ENCODE measurements at regions not wholly inside any gene's neighbourhood (a gene's known extent, or its start where the extent isn't known, plus 50 kb on each side); places are given as distances from the start of the nearest gene placed in this dataset.
A peak's percentile ranks its signal among the peaks of the same experiment; 100 is the strongest.

DNA sequence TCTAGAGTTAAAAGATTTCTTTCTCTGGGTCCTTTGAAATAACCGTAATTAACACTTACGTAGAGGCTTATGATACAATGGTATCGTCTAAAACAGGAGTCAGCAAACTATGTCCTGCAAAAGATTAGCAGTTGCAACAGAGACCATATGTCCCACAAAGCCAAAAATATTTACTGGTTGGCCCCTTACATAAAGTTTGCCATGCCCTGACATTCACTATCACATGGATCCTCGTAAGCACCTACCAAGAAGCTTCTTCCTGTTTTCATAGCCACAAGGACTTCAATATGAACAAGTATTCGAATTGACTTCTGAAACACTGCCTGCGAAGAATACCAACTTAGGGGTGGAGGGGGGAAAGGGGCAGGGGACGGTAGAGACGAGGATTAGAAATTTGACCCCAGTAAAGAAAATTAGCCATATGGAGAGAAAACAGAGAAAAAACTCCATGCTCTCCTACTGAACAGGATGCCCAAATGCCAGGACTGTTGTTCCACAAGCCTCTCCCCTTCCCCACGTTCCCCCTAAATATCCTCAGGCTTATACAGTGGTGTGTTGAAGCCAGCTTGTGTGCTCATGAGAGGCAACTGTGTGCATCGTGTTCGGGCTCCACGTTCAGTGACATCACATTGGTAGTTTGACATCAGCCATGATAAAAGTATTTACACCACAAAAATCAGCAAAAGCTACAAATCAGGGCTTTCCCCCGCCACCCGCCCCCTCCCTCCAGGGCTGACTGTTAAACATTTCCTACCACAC is 144.1 kb upstream of the HES1 start:
- intact Hi-C loops (cut with DNase I): no loop called here

DNA sequence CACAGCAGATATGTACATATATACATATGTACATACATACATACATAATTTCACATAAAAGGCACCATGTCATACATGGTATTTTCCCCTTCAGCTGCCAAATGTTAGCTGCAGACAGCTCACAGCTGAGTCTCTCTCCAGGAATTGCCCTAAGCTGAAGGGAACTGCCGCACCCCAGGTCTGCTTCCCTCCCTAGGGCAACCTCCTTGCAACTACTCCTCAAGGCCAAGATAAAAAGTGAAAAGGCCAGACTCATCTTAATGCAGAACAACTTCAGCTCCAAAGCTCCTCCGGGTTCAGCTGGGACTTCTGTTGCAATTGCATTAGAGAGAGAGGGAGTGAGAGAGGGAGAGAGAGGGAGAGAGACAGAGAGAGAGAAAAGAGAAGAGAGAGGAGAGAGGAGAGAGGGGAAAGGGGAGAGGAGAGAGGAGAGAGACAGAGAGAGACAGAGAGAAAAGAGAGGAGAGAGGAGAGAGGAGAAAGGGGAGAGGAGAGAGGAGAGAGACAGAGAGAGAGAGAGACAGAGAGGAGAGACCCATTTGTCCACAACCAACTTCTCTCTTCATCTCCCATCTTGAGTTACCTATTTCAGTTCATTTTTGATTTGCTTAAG is 143.4 kb upstream of the HES1 start:
- intact Hi-C loops (cut with DNase I): no loop called here
- DNase-seq (ENCODE audit: low spot score): no peak

More for the DNA sequence above, 144.1 kb upstream of the HES1 start:
- no peak for DNase-seq (ENCODE audit: low spot score)

DNA sequence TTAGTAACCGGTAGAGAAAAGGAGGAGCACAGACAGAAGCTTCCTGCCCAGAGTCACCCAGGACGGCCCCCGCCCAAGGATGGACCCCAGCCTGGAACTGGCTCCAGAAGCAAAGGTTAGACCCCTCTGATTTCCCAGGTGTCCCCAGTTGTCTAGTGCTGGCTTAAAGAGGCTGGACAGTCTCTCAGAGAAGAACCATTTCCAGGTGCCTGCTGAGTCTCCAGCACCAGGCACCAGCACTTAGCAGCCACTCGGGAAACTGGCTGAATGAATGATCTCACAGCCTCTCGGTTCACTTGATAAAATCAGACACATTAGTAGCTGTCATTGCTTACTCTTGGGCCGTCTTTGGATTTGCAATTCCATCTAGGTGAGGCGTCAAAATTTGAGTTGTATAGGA is 139.7 kb upstream of the HES1 start:
- intact Hi-C loops (cut with DNase I): loop anchor here (2.0 kb wide), 1 partner anchor 13 kb away; no protein-coding TSS in a partner anchor
- no peak for DNase-seq (ENCODE audit: low spot score)

DNA sequence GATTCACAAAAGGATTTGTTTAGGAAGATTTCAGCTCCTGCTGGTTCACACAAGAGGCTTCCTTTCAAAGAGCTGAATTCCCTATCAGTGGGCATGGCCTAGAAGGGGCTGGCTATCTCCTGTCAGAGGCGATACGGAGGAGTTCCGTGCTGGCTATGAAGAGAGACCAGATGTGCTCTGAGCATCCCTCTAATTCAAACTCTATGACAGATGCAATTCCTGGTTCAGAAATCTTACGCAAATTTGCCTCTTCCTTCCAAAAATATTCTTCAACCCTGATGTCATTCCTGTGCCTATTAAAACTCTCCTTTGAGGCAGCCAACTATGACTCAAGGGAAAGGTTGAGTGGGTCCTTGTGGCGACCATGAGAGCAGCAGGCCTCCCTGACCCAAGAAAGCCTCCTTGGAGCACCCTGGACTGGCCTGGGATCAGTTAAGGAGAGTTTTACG is 139.3 kb upstream of the HES1 start:
- intact Hi-C loops (cut with DNase I): loop anchor here (2.0 kb wide), 1 partner anchor 14 kb away; no protein-coding TSS in a partner anchor
- DNase-seq (ENCODE audit: low spot score): no peak

DNA sequence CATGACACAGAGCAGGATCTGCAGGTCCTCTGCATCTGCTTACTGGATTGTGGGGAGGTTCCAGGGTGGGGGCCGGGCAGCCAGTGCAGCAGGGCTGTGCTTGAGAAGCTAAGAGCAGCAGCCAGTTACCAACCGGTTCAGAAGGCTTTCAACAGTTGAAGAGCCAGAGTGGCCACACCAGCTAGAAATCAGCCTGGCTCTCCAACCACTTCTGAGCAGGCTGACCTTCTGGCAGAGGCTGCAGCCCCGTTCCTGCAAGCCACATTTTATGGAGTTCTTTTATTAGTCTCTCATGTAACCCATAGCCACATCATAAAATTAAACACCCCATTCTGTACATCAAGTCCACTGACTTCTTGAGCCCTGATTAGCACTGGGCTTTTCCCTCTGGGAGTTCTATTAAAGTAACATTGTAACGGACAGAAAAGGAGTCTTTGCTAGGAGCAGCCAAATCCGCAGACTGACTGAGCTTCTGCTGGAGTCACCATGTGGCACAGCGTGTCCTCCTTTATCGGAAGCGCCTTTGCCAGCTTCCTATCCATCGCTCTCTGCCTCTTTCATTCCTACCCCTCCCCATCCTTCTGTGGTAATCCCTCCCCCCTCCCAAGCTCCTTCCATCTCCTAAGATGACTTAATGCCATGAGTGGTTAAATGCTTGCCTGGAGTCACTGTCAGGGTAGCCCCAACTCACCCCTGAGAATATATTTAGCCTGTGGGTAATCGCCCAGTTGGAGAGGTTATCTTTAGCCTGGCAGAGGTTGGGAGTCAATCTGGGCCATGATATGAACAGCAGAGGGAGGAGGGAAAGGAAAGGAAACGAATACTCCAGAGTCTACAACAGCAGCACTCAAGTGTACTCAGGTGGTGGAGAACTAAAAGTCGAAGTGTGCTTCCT is 138.5 kb upstream of the HES1 start:
- no peak for DNase-seq (ENCODE audit: low spot score)
- intact Hi-C loops (cut with DNase I): loop anchor here (2.0 kb wide), 1 partner anchor 15 kb away; no protein-coding TSS in a partner anchor

DNA sequence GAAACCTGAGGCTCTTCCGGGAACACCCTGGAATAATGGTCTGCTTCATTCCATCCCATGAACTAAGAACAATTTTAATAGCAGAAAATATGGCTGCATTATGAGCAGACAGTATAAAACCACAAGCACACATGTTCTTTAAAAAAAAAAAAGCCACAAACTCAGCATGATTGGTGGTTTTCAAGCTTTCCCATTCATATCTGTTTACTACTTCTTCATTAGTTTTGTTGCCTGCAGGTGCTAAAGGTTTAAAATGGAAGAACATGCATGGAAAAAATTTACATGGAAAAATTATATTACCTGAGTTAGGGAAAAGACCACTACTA is 137.9 kb upstream of the HES1 start:
- DNase-seq (ENCODE audit: low spot score): no peak
- intact Hi-C loops (cut with DNase I): no loop called here

DNA sequence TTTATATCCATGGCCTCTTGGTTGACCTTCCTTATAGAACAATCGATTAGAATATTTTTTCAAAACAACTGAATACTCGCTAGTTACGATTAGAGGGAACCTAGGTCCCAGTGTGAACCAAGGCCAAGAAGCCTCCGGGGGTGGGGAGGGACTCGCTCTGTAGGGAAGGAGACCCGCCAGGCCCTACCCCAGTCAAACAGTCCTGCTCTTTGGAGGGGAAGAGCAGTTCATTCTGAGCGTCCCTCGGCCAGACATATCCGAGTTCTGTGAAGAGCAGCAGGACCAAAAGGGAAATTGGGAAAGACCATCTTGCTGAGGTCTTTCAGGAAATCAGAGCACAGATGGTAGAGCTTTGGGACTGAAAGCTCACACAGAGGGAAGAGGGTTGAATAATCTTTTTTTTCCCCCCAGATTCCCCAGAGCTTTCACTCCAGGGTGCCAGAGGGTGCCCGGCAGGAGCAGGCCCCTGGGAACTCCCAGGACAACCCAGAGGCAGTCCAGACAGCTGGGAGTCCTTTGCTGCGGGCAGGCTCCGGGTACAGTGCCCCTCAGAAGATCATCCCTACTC is 137.2 kb upstream of the HES1 start:
- DNase-seq (ENCODE audit: low spot score): no peak
- intact Hi-C loops (cut with DNase I): no loop called here

DNA sequence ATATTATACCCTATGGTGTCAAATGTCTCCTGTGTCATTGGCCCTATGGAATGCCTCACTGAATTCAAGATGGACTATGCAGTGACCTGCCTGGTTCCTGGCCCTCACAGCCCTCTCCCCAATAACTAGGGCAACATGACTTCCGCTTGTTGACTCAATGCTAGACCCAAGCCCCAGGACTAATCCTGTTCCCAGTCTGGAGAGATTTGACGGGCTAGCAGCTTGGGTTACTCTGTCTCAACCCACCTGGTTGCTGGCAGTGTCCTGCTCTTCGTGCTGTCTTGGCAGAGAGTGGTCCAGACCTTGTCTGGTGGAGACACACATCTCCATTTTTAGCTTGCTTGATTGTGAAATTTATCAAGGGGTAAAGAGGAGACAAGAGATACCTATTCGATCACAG is 135.8 kb upstream of the HES1 start:
- DNase-seq (ENCODE audit: low spot score): no peak
- intact Hi-C loops (cut with DNase I): loop anchor here (5.0 kb wide), 3 partner anchors 138 to 317 kb away; no protein-coding TSS in a partner anchor

DNA sequence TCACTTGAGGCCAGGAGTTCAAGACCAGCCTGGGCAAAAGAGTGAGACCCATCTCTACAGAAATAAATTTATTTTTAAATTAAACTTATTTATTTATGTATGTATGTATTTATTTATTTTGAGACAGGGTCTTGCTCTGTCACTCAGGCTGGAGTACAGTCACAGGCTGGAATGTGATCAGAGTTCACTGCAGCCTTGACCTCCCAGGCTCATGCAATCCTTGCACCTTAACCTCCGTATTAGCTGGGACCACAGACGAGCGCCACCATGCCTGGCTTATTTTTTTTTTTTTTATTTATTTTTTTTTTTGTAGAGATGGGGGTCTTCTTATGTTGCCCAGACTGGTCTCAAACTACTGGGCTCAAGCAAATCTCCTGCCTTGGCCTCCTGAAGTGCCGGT is 135.2 kb upstream of the HES1 start:
- intact Hi-C loops (cut with DNase I): loop anchor here (5.0 kb wide), 3 partner anchors 138 to 317 kb away; no protein-coding TSS in a partner anchor
- DNase-seq (ENCODE audit: low spot score): no peak

DNA sequence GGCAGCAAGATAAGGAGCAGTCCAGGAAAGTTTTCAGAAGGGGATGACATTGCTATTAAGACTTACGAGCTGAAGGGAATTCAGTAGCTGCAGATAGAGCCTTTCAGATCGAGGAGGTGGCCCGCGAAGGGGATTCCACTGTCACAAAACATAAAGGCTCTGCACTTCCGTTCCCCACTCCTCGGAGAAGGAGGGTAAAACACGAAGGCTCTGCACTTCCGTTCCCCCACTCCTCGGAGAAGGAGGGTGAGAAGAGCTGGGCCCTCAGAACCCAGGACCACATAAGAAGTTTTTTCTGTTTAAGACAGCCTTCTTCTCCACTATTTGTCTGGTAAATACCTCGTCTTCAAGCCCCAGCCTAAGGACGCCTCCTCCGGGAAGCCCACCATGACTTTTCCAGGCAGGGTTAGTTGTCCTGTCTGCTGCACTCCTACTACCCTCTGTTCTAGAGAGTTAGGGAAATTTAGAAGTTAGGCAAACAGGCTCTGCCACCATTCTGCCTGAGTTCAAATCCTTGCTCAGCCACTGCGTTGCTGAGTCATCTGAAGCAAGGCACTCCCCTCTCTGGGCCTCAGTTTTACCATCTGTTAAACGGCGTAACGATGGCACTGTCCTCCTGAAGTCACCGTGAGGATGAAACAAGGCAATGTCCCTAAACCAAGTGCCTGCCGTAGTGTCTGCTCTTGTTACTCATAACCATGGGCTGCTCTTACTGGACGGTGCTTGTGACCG is 134.1 kb upstream of the HES1 start:
- DNase-seq (ENCODE audit: low spot score): no peak
- intact Hi-C loops (cut with DNase I): loop anchor here (5.0 kb wide), 3 partner anchors 140 to 315 kb away; no protein-coding TSS in a partner anchor

DNA sequence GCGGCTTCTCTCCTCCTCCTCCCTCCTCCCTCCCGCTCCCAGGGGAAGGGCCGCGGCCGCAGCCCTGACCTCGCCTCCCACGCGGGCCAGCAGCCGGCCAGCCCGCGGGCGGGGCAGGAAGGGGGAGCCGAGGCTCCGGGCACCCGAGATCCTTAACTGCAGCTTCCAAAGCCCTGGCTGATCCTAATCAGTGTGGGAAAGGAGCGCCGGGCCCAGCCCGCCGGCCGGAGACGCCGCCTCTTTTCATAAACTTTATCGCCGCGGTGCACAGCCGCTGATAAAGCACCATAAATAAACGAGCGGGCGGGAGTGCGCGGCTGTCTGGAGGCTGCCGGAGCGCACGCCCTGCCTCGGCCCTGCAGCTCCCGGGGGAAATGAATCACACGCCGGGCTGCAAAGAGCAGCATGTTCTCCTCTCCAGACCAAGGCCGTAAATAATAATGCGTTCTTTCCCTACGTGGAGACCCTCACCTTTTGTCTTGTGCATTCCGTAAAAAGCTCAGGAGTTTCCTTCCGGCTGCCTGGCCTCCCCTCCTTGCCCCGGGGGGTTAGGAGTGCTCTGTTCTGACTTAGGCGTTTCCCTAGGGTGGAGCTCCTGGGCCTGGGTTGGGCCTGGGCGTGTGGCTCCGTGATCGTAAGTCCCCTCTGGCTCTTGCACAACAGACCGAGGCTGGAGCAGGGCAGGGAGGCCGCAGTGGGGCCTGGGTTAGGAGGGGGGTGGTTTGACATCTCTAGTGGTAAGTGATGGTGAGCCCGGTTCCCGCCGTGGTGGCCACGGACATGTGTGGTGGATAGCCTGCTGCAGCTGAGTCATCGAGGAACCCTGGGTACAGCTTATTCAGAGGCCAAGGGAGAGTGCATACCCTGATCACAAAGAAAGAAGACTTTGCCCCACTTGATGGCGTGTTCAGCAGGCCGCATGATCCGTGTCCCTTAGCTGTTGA is 132.6 kb upstream of the HES1 start:
- peak; percentile 94 for DNase-seq (ENCODE audit: low spot score)
- intact Hi-C loops (cut with DNase I): loop anchor here (1.0 to 5.0 kb wide), 6 partner anchors 68 to 314 kb away; no protein-coding TSS in a partner anchor

DNA sequence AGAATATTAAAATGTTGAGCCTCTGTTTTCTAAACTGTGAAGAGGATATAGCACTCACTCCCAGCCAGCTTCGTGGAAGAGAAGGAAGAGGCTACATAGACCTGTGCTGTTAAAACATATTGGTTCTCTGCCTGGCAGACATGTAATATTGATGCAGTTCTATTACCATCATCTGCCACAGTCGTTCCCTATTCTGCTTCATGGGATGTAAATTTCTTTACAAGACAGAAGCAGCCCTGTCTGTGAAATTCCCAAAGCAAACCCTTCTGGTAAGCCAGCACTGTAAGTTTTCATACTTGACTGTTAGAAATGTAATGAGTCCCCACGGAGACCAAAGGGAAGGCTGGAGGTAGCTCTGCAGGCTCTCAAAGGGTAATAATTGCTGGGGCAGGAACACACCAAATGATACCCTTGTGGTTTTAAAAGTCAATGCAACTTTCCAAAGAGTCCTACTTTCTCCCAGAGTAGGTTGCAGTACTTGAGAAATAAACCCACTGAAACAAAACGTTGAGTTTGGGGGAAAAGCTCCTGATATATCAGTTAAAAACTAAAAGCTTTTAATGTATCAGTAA is 129.9 kb upstream of the HES1 start:
- intact Hi-C loops (cut with DNase I): no loop called here
- DNase-seq (ENCODE audit: low spot score): no peak

DNA sequence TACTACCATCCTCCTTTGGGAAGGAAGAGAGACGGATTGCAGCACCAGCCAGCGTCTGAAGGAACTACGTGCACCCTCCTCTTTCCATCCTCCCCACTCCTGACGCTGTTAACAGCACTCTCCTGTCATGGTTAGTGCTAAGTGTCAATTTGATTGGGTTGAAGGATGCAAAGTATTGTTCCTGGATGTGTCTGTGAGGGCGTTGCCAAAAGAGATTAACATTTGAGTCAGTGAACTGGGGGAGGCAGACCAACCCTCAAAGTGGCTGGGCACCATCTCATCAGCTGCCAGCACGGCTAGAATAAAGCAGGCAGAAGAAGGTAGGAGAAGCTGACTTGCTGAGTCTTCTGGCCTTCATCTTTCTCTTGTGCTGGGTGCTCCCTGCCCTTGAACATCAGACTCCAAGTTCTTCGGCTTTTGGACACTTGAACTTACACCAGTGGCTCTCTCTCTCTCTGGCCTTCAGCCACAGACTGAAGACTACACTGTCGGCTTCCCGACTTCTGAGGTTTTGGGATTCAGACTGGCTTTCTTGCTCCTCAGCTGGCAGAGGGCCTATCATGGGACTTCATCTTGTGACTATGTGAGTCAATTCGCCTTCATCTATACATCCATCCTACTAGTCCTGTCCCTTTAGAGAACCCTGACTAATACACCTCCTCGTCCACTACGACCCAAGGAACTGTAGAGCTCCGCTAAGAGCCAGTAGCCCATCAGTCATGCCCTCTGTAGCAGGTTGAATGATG is 128.2 kb upstream of the HES1 start:
- intact Hi-C loops (cut with DNase I): no loop called here
- no peak for DNase-seq (ENCODE audit: low spot score)

DNA sequence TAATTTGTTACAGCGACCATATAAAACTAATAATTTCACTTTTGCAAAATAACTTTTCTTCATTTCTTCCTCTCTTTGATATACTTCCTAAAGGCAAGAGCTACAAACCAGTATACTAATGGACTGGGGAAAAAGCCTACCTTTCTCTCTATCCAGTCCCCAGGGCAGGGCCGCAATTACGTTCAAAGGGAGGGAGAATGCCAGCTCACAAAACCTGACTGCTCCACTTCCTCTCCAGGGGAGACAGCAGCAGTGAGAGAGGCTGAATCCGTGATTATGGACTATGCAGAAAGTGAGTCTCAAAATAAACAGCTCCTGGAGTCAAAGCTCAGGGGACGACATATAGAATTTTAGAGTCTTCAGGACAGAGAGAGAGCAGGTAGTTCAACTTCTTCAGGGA is 126.9 kb upstream of the HES1 start:
- no peak for DNase-seq (ENCODE audit: low spot score)
- intact Hi-C loops (cut with DNase I): no loop called here

DNA sequence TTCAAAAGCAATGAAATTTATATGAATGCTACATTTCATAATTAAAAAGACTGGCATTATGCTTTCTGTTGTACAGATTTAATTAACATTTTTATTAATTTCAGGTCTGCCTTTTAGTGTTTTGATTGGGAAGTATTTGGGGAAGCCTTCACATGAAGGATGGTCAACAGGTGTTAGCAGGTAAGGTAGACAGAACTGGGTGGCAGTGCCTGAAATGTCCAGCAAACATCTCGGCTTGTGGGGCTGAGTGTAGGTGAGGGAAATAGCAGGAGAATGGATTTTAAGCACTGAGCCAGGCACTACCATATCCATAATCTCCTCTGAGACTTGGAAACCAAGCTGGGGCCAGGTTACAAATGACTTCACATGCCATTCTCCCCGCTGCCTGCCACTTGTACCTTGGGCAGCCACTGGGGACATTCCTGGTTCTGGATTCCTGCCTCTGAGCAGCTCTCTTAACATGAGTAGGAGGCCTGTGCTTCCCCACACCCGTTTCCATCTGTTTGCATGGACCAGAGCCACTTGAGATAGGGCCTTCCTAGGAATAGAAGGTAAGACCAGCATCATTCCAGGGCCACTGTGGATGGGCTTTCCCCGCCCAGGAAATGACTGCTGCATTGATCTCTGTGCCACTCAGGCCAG is 125.9 kb upstream of the HES1 start:
- intact Hi-C loops (cut with DNase I): loop anchor here (5.0 kb wide), 1 partner anchor 37 kb away; no protein-coding TSS in a partner anchor
- DNase-seq (ENCODE audit: low spot score): no peak

DNA sequence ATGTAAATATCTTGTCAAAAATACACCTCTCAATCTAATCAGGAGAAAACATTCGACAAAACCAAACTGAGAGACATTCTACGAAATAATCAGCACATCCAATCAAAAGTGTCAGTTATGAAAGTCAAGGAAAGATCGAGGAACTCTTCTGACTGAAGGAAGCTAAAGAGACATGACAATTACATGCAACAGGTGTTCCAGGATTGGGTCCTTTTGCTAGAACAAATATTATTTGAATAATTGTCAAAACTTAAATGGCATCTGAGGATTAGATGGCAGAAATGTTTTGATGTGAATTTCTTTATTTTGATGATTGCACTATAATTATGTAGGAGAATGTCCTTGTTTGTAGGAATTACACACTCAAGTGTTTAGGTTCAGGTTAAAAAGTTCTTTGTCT is 124.1 kb upstream of the HES1 start:
- intact Hi-C loops (cut with DNase I): loop anchor here (5.0 kb wide), 1 partner anchor 35 kb away; no protein-coding TSS in a partner anchor
- no peak for DNase-seq (ENCODE audit: low spot score)
